ENCODE measurements at regions not wholly inside any gene's neighbourhood (a gene's known extent, or its start where the extent isn't known, plus 50 kb on each side); places are given as distances from the start of the nearest gene placed in this dataset.

DNA sequence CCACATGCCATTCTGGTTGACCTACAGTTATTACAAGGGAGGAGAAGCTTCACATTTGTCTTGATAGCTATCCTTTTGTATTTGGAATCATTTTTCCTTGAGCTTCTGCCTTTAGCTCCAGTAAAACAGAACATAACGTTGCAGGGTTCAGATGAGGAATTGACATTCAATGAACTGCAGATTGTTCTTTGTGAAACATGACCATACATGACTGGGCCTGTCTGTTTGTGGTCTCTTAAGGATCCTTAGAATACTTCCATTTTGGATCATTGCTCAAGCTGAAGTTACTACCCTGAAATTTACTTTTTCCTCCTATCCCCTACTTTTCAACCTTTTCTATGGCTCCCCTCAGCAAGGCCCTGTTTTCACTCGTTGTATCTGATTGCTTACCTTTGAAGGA is 1281.7 kb upstream of the CELF4 start:
- Mint-ChIP-seq H3K36me3 (ENCODE audit: insufficient read depth, unreplicated experiment) (no peaks in the 10 kb centered on the region), H3K4me1 (ENCODE audit: insufficient read depth, unreplicated experiment) (no peaks in the 10 kb centered on the region), H3K27ac (ENCODE audit: low read depth, unreplicated experiment) (no peak overlapping the region), H3K4me3 (ENCODE audit: unreplicated experiment) (no peak overlapping the region), H3K9me3 (ENCODE audit: unreplicated experiment) (no peaks in the 10 kb centered on the region), H3K27me3 (ENCODE audit: insufficient read depth, unreplicated experiment) (no peaks in the 10 kb centered on the region)
- BruUV-seq (replicated peaks): no TSS peak
- intact Hi-C loops (cut with micrococcal nuclease): no loop called here
- TF ChIP-seq, protein P1, sequence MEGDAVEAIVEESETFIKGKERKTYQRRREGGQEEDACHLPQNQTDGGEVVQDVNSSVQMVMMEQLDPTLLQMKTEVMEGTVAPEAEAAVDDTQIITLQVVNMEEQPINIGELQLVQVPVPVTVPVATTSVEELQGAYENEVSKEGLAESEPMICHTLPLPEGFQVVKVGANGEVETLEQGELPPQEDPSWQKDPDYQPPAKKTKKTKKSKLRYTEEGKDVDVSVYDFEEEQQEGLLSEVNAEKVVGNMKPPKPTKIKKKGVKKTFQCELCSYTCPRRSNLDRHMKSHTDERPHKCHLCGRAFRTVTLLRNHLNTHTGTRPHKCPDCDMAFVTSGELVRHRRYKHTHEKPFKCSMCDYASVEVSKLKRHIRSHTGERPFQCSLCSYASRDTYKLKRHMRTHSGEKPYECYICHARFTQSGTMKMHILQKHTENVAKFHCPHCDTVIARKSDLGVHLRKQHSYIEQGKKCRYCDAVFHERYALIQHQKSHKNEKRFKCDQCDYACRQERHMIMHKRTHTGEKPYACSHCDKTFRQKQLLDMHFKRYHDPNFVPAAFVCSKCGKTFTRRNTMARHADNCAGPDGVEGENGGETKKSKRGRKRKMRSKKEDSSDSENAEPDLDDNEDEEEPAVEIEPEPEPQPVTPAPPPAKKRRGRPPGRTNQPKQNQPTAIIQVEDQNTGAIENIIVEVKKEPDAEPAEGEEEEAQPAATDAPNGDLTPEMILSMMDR (IDR thresholded peaks at IDR 0.05; ENCODE audit: unreplicated experiment): no peak
- DNase-seq (ENCODE audit: unreplicated experiment): no peak
- POLR2A ChIA-PET: no interaction called here
- CTCF ChIA-PET: interaction anchor here (0.6 to 0.8 kb wide), 4 partner anchors 545 to 1069 kb away, joined by 3 to 4 read pairs (median 4); no protein-coding TSS in a partner anchor

DNA sequence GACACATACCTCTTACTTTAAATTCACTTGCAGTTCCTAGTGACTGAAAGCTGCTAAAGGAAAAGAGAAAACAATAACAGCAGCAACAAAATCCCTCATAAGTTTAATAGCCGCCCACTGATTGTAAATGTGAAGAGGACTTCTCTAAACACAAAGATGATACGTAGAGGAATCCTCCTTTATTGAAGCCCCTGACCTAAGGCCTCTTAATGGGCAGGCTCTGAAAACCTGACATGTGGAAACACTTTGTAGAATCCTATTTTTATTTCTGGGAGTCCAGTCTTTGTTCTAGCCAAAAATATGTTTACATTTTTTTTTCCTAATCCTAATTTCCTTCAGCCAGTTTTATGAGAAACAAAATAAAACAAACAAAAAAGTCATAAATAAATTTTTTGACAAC is 1277.7 kb upstream of the CELF4 start:
- Mint-ChIP-seq H3K27ac (ENCODE audit: low read depth, unreplicated experiment) (no peak overlapping the region), H3K9me3 (ENCODE audit: unreplicated experiment) (no peaks in the 10 kb centered on the region), H3K4me1 (ENCODE audit: insufficient read depth, unreplicated experiment) (no peaks in the 10 kb centered on the region), H3K4me3 (ENCODE audit: unreplicated experiment) (no peak overlapping the region), H3K36me3 (ENCODE audit: insufficient read depth, unreplicated experiment) (no peaks in the 10 kb centered on the region), H3K27me3 (ENCODE audit: insufficient read depth, unreplicated experiment) (no peaks in the 10 kb centered on the region)
- no TSS peak for BruUV-seq (replicated peaks)
- CTCF ChIA-PET: no interaction called here
- no peak for DNase-seq (ENCODE audit: unreplicated experiment)
- TF ChIP-seq, protein P1 (IDR thresholded peaks at IDR 0.05; ENCODE audit: unreplicated experiment): no peak
- intact Hi-C loops (cut with micrococcal nuclease): no loop called here
- POLR2A ChIA-PET: no interaction called here

DNA sequence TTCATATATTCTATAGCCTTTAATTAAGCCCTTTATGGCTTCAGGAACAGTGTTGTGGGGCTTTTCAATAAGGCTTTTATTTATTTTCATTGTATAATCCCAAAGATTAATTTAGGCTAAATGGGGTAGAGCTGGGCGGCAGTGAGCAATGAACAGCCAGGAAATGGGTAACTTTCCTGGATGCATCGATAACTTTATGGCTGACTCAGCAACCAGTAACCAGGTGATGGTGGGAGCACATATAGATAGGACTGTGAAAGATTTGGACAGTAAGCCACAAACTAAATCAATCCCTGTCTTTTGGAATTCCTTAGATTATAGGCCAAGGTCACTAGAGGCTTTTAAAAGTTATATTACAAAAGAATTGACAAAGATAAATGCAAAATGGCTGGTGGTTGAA is 1260.6 kb upstream of the CELF4 start:
- POLR2A ChIA-PET: no interaction called here
- H3K9me3 Mint-ChIP-seq (ENCODE audit: unreplicated experiment): no peaks in the 10 kb centered on the region
- TF ChIP-seq, protein P1 (IDR thresholded peaks at IDR 0.05; ENCODE audit: unreplicated experiment): no peak
- BruUV-seq (replicated peaks): no TSS peak
- H3K27ac Mint-ChIP-seq (ENCODE audit: low read depth, unreplicated experiment): no peak overlapping the region
- H3K4me1 Mint-ChIP-seq (ENCODE audit: insufficient read depth, unreplicated experiment): no peaks in the 10 kb centered on the region
- no peak overlapping the region for H3K4me3 Mint-ChIP-seq (ENCODE audit: unreplicated experiment)
- no peaks in the 10 kb centered on the region for H3K27me3 Mint-ChIP-seq (ENCODE audit: insufficient read depth, unreplicated experiment)
- H3K36me3 Mint-ChIP-seq (ENCODE audit: insufficient read depth, unreplicated experiment): no peaks in the 10 kb centered on the region
- DNase-seq (ENCODE audit: unreplicated experiment): no peak
- intact Hi-C loops (cut with micrococcal nuclease): no loop called here
- CTCF ChIA-PET: no interaction called here

DNA sequence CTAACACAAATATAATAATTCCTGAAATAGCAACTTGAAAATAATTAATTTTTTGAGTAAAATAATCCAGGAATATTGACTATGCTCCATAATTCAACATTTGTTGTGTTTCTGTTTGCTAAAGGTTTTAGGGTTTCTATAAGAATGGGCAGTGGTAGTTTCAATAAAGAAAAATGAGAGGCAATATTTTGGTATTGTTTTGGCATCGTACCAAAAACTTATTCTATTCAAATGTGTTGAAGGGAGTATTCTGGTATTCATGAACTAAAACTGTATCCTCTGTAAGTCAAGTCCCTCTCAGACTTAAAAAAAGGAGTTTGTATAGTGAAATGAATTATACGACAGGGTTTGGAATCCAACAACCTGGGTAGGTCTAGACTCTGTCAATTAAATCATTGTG is 1245.6 kb upstream of the CELF4 start:
- H3K27me3 Mint-ChIP-seq (ENCODE audit: insufficient read depth, unreplicated experiment): no peaks in the 10 kb centered on the region
- TF ChIP-seq, protein P1 (IDR thresholded peaks at IDR 0.05; ENCODE audit: unreplicated experiment): no peak
- DNase-seq (ENCODE audit: unreplicated experiment): no peak
- BruUV-seq (replicated peaks): no TSS peak
- no peak overlapping the region for H3K27ac Mint-ChIP-seq (ENCODE audit: low read depth, unreplicated experiment)
- H3K4me3 Mint-ChIP-seq (ENCODE audit: unreplicated experiment): no peak overlapping the region
- H3K36me3 Mint-ChIP-seq (ENCODE audit: insufficient read depth, unreplicated experiment): no peaks in the 10 kb centered on the region
- intact Hi-C loops (cut with micrococcal nuclease): no loop called here
- ChIA-PET CTCF (no interaction called here), POLR2A (no interaction called here)
- H3K4me1 Mint-ChIP-seq (ENCODE audit: insufficient read depth, unreplicated experiment): no peaks in the 10 kb centered on the region
- H3K9me3 Mint-ChIP-seq (ENCODE audit: unreplicated experiment): no peaks in the 10 kb centered on the region

All from MCF 10A (cell line).